GM21423 (cell line): ENCODE measurements at regions not wholly inside any gene's neighbourhood (a gene's known extent, or its start where the extent isn't known, plus 50 kb on each side); places are given as distances from the start of the nearest gene placed in this dataset.

Experiments used
- ATAC-seq: cut with Tn5 transposase; IDR thresholded peaks from one replicate; pipeline ENCODE4 v1.9.1; 2021; ENCODE audit warnings: mild to moderate bottlenecking, moderate library complexity; ENCODE audit not compliant: unreplicated experiment

DNA sequence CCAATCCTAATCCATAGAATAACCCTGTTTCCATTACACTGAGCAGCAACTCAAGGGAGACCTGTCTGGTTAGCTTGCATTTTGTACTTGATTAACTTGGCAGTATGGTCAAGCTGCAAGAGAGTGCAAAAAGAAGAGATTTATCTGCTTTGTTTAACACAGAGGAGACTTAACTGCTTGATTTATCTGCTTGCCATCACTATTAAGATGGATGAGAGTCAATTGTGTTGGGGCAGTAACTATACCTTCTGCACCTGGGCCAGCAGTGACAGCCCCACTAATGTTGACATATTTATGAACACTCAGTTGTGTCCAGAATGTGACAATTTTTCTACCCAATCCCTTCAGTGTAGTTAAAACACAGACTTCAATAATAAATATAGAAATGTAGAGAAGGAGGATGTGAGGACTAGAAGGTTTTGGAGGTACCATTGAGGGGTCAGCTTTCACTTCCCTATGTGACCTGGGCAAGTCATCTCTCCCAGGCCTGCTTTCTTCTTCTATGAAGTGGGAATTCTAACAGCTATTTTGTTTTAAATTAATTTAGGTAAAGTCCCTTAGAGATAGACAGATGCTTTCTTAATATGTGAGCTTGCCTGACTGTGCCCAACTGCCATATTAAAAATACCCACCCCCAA lies 159.1 kb upstream of the KCNK2 start:
- no peak for ATAC-seq

DNA sequence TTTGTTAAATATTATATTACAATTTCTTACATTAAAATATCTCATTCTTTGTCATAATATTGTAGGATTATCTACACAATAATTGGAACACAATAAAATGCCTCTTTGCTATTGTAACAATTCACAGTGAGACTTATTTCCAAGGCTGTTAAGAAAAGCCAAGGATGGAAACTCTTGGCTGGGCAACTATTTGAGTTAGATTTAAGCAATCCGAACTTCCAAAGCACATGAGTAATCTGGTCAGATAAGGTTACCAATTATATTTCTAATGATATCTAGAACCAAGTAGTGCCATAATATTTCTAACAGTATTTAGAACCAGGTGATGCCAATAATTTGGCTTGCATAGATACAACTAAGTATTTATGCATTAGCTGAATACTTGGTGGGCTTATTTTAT lies 154.7 kb upstream of the KCNK2 start:
- ATAC-seq, result no peak

DNA sequence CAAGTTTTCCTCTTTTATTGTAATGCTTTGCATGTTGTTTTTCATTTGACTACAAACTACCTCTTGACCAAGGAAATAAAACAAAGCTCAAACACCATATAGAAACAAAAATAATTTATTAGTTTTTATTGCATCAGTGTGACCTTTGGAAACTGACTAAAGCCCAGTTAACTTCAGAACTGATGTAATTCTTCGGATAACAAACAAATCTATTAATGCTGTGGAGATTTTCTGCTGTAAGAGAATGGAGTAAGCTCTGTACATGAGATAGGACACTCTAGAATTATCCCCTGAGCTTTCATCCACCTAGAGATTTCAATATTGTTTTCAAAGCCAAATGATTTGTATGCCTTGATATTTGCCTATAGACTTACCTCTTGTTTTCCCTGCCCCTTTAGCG lies 154.0 kb upstream of the KCNK2 start:
- ATAC-seq, result no peak

DNA sequence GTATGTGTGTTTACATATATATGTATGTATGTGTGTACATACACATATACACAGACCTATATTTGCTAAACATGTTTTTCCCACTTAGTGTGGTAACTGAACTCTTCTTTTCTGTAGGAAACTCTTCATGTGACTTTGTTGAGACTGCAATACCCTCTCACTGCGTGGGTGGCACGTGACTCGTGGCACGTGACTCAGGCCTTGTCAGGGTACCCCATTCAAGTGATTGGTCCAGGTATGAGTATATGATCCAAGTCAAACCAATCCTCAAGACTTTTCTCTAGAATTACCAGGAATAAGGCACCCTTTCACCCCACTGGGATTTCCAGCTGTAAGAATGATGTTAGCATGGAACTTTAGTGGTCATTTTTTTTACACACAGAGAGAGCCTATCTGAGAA lies 149.2 kb upstream of the KCNK2 start:
- ATAC-seq, result no peak

DNA sequence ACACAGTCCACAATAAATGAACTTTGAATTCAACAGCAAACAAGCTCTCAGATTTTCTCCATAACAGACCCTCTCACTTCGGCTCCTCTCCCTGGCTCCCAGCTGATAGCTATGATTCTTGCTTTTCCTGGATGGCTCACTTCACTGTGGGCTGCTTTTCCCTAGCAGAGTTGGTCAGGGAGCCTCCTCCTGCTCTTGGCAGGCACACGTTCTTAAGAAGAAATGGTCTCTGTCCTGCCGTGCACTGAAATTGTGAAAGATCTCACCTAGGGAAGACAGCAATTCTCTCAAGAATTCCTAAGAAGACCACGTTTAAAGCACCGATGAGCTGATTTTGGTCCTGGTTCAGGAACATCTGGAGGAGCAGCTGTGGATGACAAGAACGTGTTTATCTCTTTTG lies 148.5 kb upstream of the KCNK2 start:
- ATAC-seq, result no peak

DNA sequence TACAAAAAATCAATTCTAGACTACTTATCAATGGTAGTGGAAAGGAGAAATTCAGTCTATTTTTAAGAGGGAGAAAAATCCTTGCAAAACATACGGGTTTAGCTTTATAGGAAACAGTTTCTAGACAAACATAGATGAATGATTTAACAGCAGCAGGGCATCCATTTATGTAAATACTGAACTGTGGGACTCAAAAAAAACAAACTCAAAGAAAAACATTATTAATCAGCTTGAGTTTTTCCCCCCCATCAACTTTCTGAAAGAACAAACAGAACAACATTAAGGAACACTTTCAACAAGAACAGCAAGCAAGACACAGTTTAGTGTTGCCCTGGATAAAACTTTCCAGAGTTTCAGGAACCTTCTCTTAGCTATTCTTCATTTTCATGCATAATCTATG lies 147.3 kb upstream of the KCNK2 start:
- ATAC-seq, result no peak

DNA sequence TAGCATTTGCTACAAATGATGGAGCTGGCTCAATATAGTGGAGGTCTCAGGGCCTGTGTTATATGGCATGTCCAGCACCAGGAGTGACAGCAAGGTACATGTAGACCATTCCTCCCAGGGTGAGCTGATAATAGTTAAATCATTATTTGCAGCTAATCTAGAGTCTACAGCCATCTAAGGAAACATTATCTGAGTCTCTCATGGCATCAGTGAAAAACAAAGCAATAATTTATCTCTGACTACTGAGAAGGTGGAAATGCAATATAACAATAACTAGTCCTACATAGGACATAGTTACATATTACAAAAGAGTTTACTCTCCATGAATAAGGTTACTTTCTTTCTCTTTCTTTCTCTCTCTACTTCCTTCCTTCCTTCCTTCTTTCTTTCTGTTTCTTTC lies 143.4 kb upstream of the KCNK2 start:
- ATAC-seq, result no peak

DNA sequence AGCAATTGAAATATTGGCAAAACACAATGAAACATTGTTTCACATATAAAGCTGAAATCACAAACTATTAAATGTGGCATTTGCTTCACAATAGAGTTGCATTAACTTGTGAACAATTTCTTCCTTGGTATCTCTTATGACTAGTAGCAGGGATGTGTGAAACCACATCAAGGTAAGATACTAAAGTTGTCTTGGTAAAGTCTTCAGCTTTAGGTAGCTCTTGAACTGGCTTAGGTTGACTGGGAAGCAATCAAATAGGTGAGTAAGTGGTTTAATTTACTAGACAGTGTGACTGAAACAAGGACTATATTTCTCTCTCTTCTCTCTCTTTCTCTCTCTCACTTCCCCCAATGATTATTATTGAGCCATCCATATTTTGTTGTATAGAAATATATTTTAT lies 141.5 kb upstream of the KCNK2 start:
- ATAC-seq, result no peak

DNA sequence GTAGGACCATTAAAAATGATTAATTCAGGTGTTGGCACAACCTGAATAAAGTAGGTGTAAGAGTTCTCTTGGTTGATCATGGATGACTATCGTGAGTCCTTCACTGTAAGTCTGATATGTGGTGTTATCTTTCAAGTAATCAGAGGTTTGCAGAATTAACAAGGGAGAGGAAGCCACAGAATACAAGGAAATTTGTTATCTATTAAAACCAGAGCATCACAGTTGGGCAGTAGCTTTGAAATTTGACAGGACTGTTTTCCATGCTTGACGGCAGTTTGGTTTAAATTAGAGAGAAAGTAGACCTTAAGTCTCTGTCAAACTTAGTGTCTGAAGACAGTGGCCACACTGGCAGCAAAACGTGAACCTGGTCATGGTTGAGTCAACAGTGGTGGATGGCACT lies 139.5 kb upstream of the KCNK2 start:
- ATAC-seq, result no peak

DNA sequence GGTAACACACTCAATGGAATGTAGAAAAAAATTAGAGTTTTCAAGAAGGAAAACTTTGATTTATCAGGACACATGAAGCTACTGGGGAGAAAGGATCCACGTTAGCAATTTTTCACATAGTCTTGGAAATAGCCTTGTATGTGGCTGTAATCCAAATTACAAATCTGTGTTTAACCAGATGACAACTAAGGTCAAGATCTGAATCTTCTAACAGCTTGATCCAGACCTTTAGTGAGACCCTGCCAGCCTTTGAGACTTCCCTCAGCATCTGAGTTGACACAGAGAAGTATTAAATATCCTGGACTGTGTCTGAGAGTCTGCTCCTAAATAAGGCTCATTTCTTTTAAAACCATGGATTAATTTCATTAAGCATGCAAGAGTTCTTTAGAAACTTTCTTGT lies 135.9 kb upstream of the KCNK2 start:
- ATAC-seq, result no peak

DNA sequence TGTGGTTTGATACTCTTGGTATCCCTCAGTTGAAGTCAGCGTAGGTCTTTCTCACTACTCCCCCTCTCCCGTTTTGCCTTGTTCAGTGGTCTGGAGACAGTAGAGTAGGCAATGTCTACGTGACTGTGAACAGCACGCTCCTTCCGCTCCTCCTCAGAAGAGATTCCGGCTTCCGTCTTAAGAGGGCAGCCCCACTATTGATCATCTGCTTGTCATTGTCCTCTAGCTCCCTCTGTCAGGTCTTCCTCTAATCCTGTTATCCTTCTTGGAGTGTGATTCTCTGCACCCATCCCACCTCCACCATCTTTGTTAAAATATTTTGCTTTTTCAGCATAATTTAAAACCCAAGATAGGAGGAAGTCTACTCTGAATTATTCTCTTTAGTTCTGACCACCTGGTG lies 129.9 kb upstream of the KCNK2 start:
- ATAC-seq, result no peak

DNA sequence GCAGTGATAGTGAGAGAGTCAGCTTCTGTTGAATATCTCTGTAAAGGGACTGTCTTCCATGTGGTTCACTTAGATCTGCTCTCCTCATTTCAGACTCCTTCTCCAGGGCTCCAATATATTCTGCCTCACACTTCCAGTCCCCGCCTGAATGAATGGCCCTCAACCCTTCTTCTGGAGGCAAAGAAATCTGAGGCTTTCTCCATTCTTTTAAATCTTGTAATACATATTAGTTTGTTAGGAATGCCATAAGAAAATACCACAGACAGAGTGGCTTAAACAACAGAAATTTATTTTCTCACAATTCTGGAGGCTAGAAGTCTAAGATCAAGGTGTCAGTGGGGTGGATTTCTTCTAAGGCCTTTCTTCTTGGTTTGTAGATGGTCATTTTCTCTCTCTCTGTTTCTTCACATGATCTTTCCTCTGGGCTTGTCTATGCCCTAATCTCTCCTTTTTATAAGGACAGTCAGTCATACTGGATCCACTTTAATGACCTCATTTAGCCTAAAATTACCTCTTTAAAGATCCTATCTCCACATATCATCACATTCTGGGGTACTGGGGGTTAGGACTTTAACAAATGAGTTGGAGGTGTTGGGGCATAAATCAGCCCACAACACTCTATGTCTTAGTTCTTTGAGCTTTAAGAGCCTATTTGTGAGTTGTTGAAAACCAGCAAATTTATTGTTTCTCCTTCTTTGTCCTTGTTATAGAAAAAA lies 128.5 kb upstream of the KCNK2 start:
- no peak for ATAC-seq

DNA sequence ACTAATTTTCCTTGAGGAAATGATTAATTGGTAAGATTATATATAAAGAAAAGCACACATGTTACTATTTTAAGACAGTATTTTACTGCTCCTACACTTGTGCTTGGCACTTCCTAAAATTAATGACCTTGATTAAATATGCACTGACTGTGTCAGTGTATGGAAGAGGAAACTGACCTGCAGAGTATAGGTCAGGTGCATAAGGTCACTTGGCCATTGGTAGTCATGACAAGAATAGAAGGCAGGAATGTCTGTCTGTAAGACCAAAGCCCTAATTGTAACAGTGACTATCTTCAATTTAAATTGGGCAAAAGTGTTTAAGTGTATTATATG lies 128.0 kb upstream of the KCNK2 start:
- ATAC-seq, result no peak

DNA sequence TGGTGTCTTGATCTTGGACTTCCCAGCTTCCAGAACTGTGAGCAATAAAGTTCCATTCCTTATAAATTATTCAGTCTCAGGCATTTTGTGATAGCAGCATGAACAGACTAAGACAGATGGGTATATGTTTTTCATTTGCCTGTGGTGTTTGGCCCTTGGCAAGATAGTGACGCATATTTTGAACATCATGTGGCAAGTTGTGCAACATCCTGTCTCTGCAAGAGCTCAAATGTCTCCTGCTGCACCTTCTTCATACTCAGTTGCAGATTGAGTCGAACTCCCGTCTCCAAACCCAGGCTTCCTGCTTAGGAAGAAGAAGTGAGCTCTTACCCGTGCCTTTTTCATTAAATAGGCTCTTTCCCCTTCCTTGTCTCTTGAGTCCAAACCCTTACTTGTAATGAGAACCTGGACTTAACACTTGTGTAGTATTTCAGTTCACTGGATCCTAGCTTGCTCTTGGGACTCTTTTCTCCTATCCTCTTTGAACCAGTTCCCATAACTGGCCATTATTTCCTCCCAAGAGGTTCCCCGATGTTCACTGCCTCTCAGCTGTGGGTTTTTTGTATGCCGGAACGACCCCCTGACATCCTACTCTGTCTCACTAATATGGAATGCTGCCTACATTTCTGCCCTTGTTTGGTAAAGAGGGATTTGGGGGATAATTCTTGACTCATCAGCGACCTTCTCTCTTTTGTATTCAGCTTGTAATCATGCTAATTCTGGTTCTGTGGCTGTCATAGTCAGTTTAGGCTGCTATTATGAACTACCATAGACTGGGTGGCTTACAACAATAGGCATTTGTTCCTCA lies 125.0 kb upstream of the KCNK2 start:
- no peak for ATAC-seq

DNA sequence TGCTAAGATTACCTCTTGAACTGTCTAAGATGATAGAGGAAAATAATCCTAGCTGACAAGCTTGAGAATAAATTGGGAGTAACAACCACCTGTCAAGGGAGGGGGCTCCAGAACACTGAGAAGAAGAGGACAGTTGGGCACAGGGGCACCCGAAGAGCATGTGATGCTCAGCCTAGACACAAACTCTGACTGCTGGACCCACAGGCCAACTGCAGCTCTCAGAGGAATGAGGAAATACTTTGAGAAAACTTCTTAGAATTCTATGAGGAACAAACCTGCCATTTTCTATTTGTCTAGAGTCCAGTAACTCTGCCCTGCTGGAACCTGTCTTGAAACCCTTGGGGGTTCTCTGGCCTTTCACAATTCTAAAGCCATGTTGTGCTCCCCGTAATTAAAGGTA lies 124.1 kb upstream of the KCNK2 start:
- no peak for ATAC-seq

DNA sequence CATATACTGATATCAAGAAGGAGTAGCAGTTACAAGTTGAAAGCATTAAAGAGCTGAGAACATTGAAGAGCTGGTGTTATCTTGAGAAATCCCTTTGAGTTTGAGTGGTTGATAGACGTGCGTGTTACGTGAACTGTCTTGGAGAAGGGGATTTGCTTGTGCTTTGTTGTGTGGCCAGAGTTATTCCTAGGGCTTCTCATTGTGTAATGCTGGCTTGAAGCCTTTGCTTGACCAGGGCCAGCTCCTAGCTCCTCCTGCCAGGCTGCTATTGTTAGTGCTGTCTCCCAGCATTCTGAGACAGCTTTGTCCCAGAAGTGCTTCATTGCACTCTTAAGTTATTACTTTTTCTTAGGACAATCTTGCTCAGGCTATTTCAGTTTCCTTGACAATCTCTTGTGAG lies 116.2 kb upstream of the KCNK2 start:
- no peak for ATAC-seq

DNA sequence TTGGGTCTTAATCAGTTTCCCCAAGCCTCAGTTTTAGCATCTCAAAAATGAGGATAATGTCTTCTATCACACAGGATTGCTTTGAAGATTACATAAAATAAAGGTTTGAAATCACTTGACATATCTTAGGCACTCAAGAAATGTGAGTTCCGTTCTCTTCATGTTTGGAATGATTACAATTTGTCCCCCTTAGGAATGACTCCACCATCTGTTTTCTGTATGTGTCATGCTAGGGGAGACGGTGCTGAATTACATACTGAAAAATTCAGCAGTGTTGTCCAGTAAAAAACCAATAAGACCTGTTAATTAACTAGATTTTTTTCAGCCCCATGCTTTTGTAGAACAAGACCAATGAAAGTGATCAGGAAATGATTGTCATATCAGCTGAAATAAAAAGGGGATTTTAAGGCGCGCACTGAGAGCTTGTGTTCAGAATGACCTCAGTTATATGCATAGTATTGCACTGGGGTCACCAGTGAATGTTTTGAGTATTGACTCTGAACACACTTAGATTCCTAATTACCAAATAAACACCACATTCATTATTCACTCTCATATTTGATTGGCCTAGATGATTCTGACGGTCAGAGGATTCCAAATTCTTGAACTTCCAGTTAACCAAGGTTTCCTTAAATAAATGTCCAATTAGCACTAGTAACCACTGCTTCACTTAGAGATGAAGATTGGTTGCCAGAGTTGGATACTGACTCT lies 114.5 kb upstream of the KCNK2 start:
- ATAC-seq, result no peak

DNA sequence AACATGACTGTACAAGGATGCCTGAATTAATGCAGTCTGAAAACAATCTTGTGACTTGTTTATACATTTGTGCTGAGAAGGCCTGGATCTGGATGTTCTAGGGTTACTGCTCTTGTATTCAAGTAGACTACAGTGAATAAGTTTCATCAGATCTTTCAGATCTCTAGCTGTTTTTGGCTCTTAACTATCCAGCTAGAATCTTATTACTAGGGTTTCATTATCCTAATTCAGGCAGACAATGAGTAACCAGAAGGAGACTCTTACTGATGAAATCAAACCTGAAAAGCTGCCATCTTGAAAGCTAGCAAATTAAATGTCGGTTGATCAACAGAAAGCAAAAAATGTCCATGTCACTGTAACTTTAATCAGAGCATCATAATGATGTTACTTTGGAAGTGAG lies 112.5 kb upstream of the KCNK2 start:
- no peak for ATAC-seq

DNA sequence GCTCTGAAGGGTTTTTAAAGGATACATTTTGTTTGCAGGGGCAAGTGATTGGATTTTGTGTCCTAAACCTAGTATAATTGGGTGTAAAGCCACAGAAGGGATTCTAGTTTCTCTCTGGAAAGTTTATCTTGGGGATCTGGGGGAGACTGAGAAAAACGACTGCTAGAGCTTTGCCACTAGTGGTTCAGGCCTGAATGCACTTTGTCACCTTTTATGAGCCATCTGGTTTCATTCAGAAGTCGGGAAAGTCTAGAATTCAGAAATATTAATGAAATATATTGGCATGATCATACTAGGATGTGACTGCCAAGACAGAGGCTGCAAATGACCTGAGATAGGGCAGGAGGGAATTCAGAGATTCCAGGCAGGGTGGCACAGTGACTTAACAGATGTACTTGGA lies 111.5 kb upstream of the KCNK2 start:
- ATAC-seq, result no peak

DNA sequence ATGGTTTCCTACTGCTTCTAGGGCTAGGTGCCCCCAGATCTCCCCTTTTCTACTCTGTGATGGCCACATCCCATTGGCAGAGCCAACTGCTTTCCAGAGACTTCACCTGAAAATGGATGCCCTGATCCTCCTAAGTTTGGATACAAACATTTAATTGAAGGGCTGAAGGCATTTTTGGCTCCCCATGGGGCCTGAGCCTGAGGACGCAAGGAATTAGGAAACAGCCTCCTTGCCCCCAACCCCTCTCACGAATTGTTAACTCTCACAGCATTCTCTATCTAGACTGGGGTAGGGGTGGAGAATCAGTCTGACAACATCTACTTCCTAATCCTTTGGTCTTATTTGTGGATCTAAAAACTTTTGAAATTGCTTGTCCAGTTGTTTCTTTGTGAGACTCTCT lies 108.5 kb upstream of the KCNK2 start:
- no peak for ATAC-seq

DNA sequence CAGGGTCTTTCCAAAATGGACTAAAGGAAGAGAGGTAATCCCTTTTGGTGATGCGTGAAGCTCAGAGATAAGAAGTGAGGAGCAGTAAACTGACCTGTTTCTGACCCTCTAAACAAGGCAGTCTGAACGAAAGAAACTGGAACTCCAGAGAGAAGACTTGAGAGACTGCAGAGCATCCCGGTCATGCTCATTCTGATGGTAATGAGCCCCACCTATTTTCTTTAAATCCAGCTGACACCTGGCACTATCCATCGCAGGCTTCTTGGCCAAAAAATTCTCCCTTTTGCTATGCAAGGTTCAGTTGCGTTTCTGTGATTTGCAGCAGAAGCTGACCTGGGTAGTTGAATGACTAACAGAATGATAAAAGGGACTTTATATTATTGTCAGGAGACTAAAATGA lies 105.9 kb upstream of the KCNK2 start:
- ATAC-seq, result no peak

DNA sequence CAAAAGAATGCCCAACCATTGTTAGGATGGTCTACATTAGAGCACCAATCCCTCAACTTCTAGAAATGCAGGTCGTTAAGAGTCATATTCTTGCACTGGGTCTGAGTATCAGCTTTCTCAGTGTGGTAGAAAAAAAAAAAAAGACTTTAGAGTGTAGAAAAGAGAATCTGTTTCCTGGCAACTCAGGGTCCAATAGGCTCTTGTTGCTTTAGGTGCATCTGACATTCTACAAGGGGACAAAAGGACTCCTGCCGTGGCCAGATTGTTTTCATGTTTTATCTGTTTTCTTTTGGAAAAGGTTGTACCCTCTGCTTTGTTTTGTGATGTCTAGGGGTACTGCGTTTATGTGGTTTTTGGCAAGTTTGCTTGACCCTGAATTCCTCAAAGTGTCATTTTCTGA lies 105.4 kb upstream of the KCNK2 start:
- no peak for ATAC-seq
